H9 (cell line): ENCODE measurements at regions not wholly inside any gene's neighbourhood (a gene's known extent, or its start where the extent isn't known, plus 50 kb on each side); places are given as distances from the start of the nearest gene placed in this dataset.
"Not testable (repeated sequence)": the region's sequence is repeated elsewhere in the genome, so short reads cannot be mapped to it uniquely, and the experiment has no call there.

Experiments used
- DNase-seq: peaks from one replicate; pipeline ENCODE4 v3.0.0-alpha.2; 2017
- H2AFZ ChIP-seq: one replicate; pipeline ENCODE4 v1.6.1; 2013; ENCODE audit warnings: mild to moderate bottlenecking, low read length, control low read depth, moderate library complexity
- H2AK5ac ChIP-seq: 2 replicates; pipeline ENCODE4 v1.6.1; 2013; ENCODE audit warnings: low read length, control low read depth, mixed read lengths; ENCODE audit not compliant: insufficient read length
- H2BK120ac ChIP-seq: one replicate; pipeline ENCODE4 v1.6.1; 2013; ENCODE audit warnings: low read depth, mild to moderate bottlenecking, low read length, control low read depth, inconsistent platforms; ENCODE audit not compliant: poor library complexity, severe bottlenecking
- H2BK12ac ChIP-seq: 2 replicates; pipeline ENCODE4 v1.6.1; 2013; ENCODE audit warnings: low read length, control low read depth, mixed read lengths, low read depth; ENCODE audit not compliant: insufficient read length
- H2BK15ac ChIP-seq: 2 replicates; pipeline ENCODE4 v1.6.1; 2013; ENCODE audit warnings: low read depth, low read length, control low read depth
- H2BK20ac ChIP-seq: one replicate; pipeline ENCODE4 v1.6.1; 2013; ENCODE audit warnings: low read depth, mild to moderate bottlenecking, low read length, control low read depth, inconsistent platforms; ENCODE audit not compliant: poor library complexity, severe bottlenecking
- H2BK5ac ChIP-seq: 2 replicates; pipeline ENCODE4 v1.6.1; 2013; ENCODE audit warnings: low read length, control low read depth, mixed read lengths; ENCODE audit not compliant: insufficient read length
- H3K14ac ChIP-seq: 2 replicates; pipeline ENCODE4 v1.6.1; 2013; ENCODE audit warnings: low read length, control low read depth; ENCODE audit not compliant: insufficient read depth
- H3K18ac ChIP-seq: 2 replicates; pipeline ENCODE4 v1.6.1; 2013; ENCODE audit warnings: low read depth, mild to moderate bottlenecking, mixed read lengths, low read length, control low read depth; ENCODE audit not compliant: insufficient read length
- H3K23ac ChIP-seq: 2 replicates; pipeline ENCODE4 v1.6.1; 2013; ENCODE audit warnings: low read length, control low read depth, mixed read lengths, low read depth; ENCODE audit not compliant: insufficient read length
- H3K23me2 ChIP-seq: 2 replicates; pipeline ENCODE4 v1.6.1; 2013; ENCODE audit warnings: low read depth, mild to moderate bottlenecking, mixed read lengths, low read length, control low read depth; ENCODE audit not compliant: insufficient read length, poor library complexity, severe bottlenecking
- H3K27ac ChIP-seq: 2 replicates; pipeline ENCODE4 v1.5.1; 2013; ENCODE audit warnings: low read length, control low read depth, mixed read lengths, low read depth; ENCODE audit not compliant: insufficient read length
- H3K27me3 ChIP-seq: 2 replicates; pipeline ENCODE4 v1.6.1; 2013; ENCODE audit warnings: low read length, control low read depth, inconsistent platforms; ENCODE audit not compliant: insufficient read depth
- H3K4ac ChIP-seq: 2 replicates; pipeline ENCODE4 v1.6.1; 2013; ENCODE audit warnings: low read depth, mild to moderate bottlenecking, control low read depth, inconsistent platforms, low read length, moderate library complexity
- H3K4me1 ChIP-seq: 2 replicates; pipeline ENCODE4 v1.6.1; 2013; ENCODE audit warnings: low read length, control low read depth, inconsistent platforms; ENCODE audit not compliant: insufficient read depth
- H3K4me2 ChIP-seq: 2 replicates; pipeline ENCODE4 v1.6.1; 2013; ENCODE audit warnings: low read length, control low read depth, mixed read lengths; ENCODE audit not compliant: insufficient read length, insufficient read depth
- H3K56ac ChIP-seq: 2 replicates; pipeline ENCODE4 v1.6.1; 2013; ENCODE audit warnings: low read depth, mild to moderate bottlenecking, mixed read lengths, low read length, control low read depth; ENCODE audit not compliant: insufficient read length
- H3K79me1 ChIP-seq: 2 replicates; pipeline ENCODE4 v1.6.1; 2013; ENCODE audit warnings: low read depth, mild to moderate bottlenecking, moderate library complexity, low read length, control low read depth, inconsistent platforms; ENCODE audit not compliant: insufficient read depth, poor library complexity, severe bottlenecking
- H3K79me2 ChIP-seq: 2 replicates; pipeline ENCODE4 v1.6.1; 2013; ENCODE audit warnings: low read length, control low read depth, inconsistent platforms; ENCODE audit not compliant: insufficient read depth
- H3K9ac ChIP-seq: 2 replicates; pipeline ENCODE4 v1.6.1; 2013; ENCODE audit warnings: low read length, control low read depth, mixed read lengths; ENCODE audit not compliant: insufficient read length; ENCODE audit errors: extremely low read depth
- H3K9me3 ChIP-seq: one replicate; pipeline ENCODE4 v1.6.1; 2013; ENCODE audit warnings: low read depth, low read length, inconsistent platforms; ENCODE audit not compliant: control insufficient read depth
- H3T11ph ChIP-seq: one replicate; pipeline ENCODE4 v1.6.1; 2013; ENCODE audit warnings: mild to moderate bottlenecking, low read length, control low read depth, inconsistent platforms
- H4K20me1 ChIP-seq: one replicate; pipeline ENCODE4 v1.6.1; 2013; ENCODE audit not compliant: control insufficient read depth, insufficient read length, insufficient read depth
- H4K5ac ChIP-seq: 2 replicates; pipeline ENCODE4 v1.6.1; 2013; ENCODE audit warnings: low read depth, mild to moderate bottlenecking, mixed read lengths, low read length, control low read depth; ENCODE audit not compliant: insufficient read length
- H4K8ac ChIP-seq: replicated peaks from 2 replicates; pipeline ENCODE4 v1.6.1; 2013; ENCODE audit warnings: low read length, control low read depth, mixed read lengths, low read depth; ENCODE audit not compliant: insufficient read length
- H4K91ac ChIP-seq: 2 replicates; pipeline ENCODE4 v1.6.1; 2013; ENCODE audit warnings: low read depth, mild to moderate bottlenecking, moderate library complexity, mixed read lengths, low read length, control low read depth; ENCODE audit not compliant: insufficient read length
- H3K27ac Mint-ChIP-seq, 3 experiments: 2 replicates in 2 of 3; 3 replicates in 1 of 3; pipeline ENCODE4 v1.8.0; 2020 to 2021; ENCODE audit warnings: mixed read lengths in 3 of 3, mild to moderate bottlenecking in 1 of 3, moderate library complexity in 1 of 3
- H3K27me3 Mint-ChIP-seq: 2 replicates; pipeline ENCODE4 v1.8.0; 2021; ENCODE audit warnings: low read depth, mild to moderate bottlenecking, moderate library complexity, mixed read lengths
- H3K36me3 Mint-ChIP-seq, 3 experiments: 2 replicates in 2 of 3; 3 replicates in 1 of 3; pipeline ENCODE4 v1.8.0; 2020 to 2021; ENCODE audit warnings: low read depth in 3 of 3, mixed read lengths in 3 of 3; ENCODE audit not compliant: insufficient read depth in 1 of 3
- H3K4me1 Mint-ChIP-seq, 2 experiments: 2 replicates each; pipeline ENCODE4 v1.8.0; 2020; ENCODE audit warnings: mixed read lengths in 2 of 2
- H3K4me3 Mint-ChIP-seq, 2 experiments: 2 replicates in 1 of 2; 3 replicates in 1 of 2; pipeline ENCODE4 v1.8.0; 2020 to 2021; ENCODE audit warnings: mild to moderate bottlenecking in 2 of 2, mixed read lengths in 2 of 2, moderate library complexity in 1 of 2
- H3K9me3 Mint-ChIP-seq, 2 experiments: 2 replicates in 1 of 2; 3 replicates in 1 of 2; pipeline ENCODE4 v1.8.0; 2020; ENCODE audit warnings: mild to moderate bottlenecking in 2 of 2, mixed read lengths in 2 of 2, moderate library complexity in 1 of 2
- CTCF ChIP-seq: fragments of 200-600 bp; sonication (generic); conservative IDR thresholded peaks from 3 replicates; pipeline ENCODE4 v1.8.0; 2021; ENCODE audit warnings: antibody characterized with exemption, mild to moderate bottlenecking
- WGBS: extraction: QIAGEN DNeasy Blood & Tissue Kit; methylation state at CpG from one replicate; pipeline ENCODE4 v1.1.7; 2013; ENCODE audit warnings: missing lambda C conversion rate, low lambda C conversion rate, mixed read lengths; ENCODE audit not compliant: insufficient read length; ENCODE audit errors: extremely low coverage; 5-methylcytosine and 5-hydroxymethylcytosine counted together

DNA sequence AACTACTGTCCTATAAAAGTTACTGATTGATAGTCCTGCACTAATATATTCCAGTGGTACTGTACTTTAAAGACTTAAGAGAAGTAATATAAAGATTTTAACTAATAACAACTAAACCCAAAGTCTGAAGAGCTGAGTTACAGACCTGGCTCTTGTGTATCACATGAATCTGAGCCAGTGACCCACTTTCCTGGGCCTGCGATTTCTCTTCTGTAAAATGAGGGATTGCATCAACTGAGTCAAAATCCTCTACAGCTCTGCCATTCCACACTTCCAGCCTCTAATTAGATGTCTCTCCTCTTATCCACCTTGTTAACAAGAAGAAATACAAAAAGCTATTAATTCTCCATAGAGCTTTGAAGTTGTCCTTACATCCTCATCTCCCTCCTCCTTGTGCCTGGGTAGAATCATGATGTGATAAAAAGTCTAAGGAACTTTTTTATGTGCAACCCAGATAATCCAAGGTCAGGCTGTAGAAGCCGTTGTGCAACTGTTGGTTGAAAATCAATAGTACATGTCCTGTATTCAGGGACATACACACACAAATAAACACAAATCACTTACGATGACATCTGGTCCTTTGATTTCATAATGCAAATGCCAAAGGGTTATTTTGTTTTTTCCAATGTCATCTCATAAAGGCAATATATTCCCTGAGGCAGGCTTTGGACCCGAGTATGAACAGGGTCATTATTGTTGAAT is 410.3 kb downstream of the KCNA4 start:
- Mint-ChIP-seq H3K27ac (no peak overlapping the region), H3K4me1 (peaks cover 3% of the 10 kb centered on the region in 2 experiments), H3K27me3 (no peaks in the 10 kb centered on the region), H3K9me3 (no peaks in the 10 kb centered on the region), H3K4me3 (no peak overlapping the region), H3K36me3 (no peaks in the 10 kb centered on the region)
- H3K79me2 ChIP-seq = no peaks in the 10 kb centered on the region
- H2BK15ac ChIP-seq = no peak overlapping the region
- no peak overlapping the region for H4K5ac ChIP-seq
- H3K18ac ChIP-seq = no peak overlapping the region
- no peak overlapping the region for H3K4me2 ChIP-seq
- no peak overlapping the region for H3T11ph ChIP-seq
- no peak overlapping the region for H3K23ac ChIP-seq
- H4K91ac ChIP-seq = no peak overlapping the region
- no peak overlapping the region for H3K14ac ChIP-seq
- no peak for DNase-seq
- H3K56ac ChIP-seq = no peak overlapping the region
- H2BK20ac ChIP-seq = no peak overlapping the region
- no peak overlapping the region for H2BK120ac ChIP-seq
- no peak overlapping the region for H3K4ac ChIP-seq
- no peaks in the 10 kb centered on the region for H4K20me1 ChIP-seq
- no peak overlapping the region for H3K9ac ChIP-seq
- H2BK12ac ChIP-seq = no peak overlapping the region
- H3K79me1 ChIP-seq = no peaks in the 10 kb centered on the region
- no peaks in the 10 kb centered on the region for H3K4me1 ChIP-seq
- H2AK5ac ChIP-seq = no peak overlapping the region
- no peaks in the 10 kb centered on the region for H3K27me3 ChIP-seq
- TF ChIP-seq CTCF = no peak
- H2BK5ac ChIP-seq = no peak overlapping the region
- H3K23me2 ChIP-seq = no peaks in the 10 kb centered on the region
- H3K27ac ChIP-seq = no peak overlapping the region
- no peak overlapping the region for H2AFZ ChIP-seq
- WGBS = no CpG with 5 or more reads among the region's 4 CpGs
- no peaks in the 10 kb centered on the region for H3K9me3 ChIP-seq
- H4K8ac ChIP-seq = no peak overlapping the region

GRCh38 chr11:29600151-29600575 is 416.7 kb downstream of the KCNA4 start:
- H3K4me1 Mint-ChIP-seq, H3K27ac ChIP-seq, H3K79me1 ChIP-seq, H3K9me3 Mint-ChIP-seq, H3K4me2 ChIP-seq, H2BK5ac ChIP-seq, DNase-seq, H2BK12ac ChIP-seq, H4K91ac ChIP-seq, H3T11ph ChIP-seq, H4K20me1 ChIP-seq, H2AFZ ChIP-seq, H3K27me3 Mint-ChIP-seq, H2AK5ac ChIP-seq, H3K27ac Mint-ChIP-seq, H3K4me3 Mint-ChIP-seq, H4K8ac ChIP-seq, H3K9me3 ChIP-seq, H3K23ac ChIP-seq, H3K9ac ChIP-seq, H2BK20ac ChIP-seq, H3K79me2 ChIP-seq, H3K23me2 ChIP-seq, H3K4ac ChIP-seq, H2BK15ac ChIP-seq, H3K18ac ChIP-seq, H3K27me3 ChIP-seq, H4K5ac ChIP-seq, H3K56ac ChIP-seq, H3K14ac ChIP-seq, H2BK120ac ChIP-seq, H3K4me1 ChIP-seq: not testable (repeated sequence)
- no CpG with 5 or more reads among the region's 27 CpGs for WGBS
- peaks cover 0 to 12% (median 1%) of the 10 kb centered on the region in 3 experiments; a peak in 3 of 7 replicates for H3K36me3 Mint-ChIP-seq
